MG63 (cell line): ENCODE measurements at regions not wholly inside any gene's neighbourhood (a gene's known extent, or its start where the extent isn't known, plus 50 kb on each side); places are given as distances from the start of the nearest gene placed in this dataset.
"Not testable (repeated sequence)": the region's sequence is repeated elsewhere in the genome, so short reads cannot be mapped to it uniquely, and the experiment has no call there.

Experiments
- DNase-seq: peaks from one replicate; pipeline ENCODE4 v3.0.0-alpha.2; 2020
- H3K27me3 ChIP-seq: fragments of 250-450 bp; sonication (Bioruptor Pico); 2 replicates; pipeline ENCODE4 v1.5.1; 2020; ENCODE audit warnings: mild to moderate bottlenecking, moderate library complexity
- H3K36me3 ChIP-seq: fragments of 250-450 bp; sonication (Bioruptor Pico); 2 replicates; pipeline ENCODE4 v1.5.1; 2020; ENCODE audit warnings: mild to moderate bottlenecking, moderate library complexity
- H3K4me3 ChIP-seq: fragments of 250-450 bp; sonication (Bioruptor Pico); 2 replicates; pipeline ENCODE4 v1.5.1; 2020; ENCODE audit warnings: mild to moderate bottlenecking, moderate library complexity
- H3K9me3 ChIP-seq: fragments of 250-450 bp; sonication (Bioruptor Pico); 2 replicates; pipeline ENCODE4 v1.5.1; 2020; ENCODE audit warnings: mild to moderate bottlenecking, moderate library complexity

DNA sequence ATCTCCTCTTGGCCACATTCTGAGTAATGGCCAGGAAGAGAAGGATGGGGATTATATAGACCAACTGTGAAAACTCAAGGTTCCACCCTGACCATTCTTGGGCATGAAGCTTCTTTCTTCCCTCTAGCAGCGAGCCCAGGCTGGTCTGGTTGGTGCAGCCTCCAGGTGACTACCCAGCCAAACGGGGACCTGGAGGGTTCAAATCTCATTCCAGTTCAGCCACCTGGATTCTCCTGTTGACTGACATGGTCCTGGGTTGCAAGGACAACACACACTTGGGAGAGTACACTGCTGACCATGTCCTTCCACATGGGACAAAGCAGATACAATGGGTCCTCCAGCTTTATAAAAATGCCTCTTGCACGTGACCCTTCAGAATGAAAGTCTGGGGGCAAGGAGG lies 67.0 kb downstream of the SHANK2 start:
- no peak for DNase-seq
- Histone ChIP-seq H3K27me3 (no peaks in the 10 kb centered on the region), H3K36me3 (no peaks in the 10 kb centered on the region), H3K4me3 (no peak overlapping the region), H3K9me3 (no peaks in the 10 kb centered on the region)

DNA sequence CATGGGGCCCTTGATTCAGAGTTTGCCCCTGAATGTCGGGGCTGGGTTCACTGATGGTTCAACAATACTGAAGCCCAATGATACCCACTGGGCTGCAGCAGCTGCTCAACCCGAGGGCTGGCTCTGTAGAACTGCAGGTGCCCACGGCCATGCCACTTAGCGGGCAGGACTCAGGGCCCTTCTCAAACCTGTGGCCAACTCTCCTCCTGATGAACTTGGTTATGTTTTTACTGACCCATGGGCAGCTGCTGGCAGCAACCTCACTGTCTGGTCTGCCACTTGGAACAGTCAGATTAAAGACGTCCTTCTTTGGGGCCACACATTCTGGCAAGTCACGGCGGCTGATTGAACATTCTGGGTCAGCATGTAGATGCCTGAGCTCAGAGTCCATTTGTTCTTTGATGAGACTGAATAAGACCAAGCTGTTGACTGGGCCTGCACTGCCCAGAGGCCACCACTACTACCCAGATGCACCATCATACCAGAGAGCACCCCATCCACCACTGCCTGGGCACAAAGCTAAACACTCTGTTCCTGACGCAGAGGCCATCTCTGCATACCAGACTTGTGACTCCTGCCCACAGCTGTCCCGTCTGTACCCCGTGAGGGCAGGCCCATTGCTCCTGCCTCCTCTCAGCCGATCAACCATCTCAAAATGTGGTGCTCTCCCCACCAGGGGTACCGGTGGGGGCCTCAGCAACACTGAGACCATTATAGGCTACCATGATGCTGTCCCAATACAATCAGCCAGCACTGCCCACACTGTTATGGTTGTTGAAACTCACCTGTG lies 67.8 kb downstream of the SHANK2 start:
- H3K36me3 ChIP-seq = no peaks in the 10 kb centered on the region
- H3K4me3 ChIP-seq = no peak overlapping the region
- no peaks in the 10 kb centered on the region for H3K27me3 ChIP-seq
- no peak for DNase-seq
- H3K9me3 ChIP-seq = no peaks in the 10 kb centered on the region

DNA sequence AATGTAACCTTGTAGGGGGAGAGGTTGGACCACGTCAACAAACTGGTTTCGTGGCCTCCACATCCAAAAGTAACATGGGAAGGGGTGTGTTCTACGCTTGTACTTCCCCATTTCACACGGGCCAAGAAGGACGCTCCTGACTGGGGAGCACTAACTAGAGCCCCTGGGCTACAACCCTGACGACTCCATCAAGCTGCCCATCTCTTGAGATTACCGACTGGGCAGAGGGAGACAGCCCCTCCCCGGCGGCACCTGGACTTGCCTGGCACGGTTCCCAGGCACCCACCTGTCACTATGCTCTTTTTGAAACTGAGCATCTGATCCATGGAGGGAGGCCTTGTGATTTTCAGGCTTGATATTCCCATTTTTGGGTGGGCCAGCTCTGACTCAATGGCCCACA lies 68.5 kb downstream of the SHANK2 start:
- Histone ChIP-seq H3K9me3 (no peaks in the 10 kb centered on the region; the same call in 1 of the 2 replicates), H3K4me3 (no peak overlapping the region), H3K36me3 (no peaks in the 10 kb centered on the region), H3K27me3 (no peaks in the 10 kb centered on the region)
- no peak for DNase-seq

DNA sequence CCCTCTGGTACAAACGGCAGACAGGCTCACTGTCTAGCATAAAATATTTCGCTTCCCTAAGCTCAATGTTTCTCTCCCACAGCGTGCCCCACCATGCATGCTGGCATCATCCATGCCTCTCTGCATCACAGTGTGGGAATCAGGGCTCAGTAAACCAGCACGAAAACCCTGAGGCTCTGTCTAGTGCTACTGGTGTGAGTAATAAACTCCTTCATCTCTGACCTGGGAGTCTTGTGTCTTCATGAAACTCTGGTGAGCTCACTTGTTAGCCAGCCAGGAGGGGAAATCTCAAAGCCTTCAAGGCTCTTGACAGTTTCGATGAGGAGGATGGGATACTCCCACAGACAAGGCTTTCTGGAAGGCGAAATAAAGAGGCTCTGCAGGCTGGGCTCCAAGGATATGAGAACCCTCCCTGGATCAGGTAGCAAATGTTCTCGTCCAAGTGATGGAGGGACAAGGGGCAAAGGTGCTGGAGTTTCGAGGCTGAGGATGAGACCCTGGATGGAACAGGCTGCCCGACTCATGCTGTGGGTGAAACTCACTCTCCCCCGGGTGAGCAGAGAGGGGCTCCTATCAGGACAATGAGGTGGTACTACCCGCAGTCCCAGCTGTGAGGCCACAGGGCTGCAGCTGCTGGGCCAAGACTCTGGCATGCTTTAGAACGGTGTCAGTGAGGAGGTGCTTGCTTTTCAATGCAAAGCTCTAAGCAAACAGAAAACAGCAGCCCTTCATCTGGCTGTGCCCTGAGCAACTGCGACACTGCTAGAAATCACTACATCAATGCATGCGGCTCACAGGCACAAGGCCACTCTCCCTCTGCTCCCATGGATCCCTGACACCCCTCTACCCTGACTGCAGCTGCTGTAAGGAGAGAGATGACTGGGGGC lies 69.3 kb downstream of the SHANK2 start:
- no peaks in the 10 kb centered on the region for H3K36me3 ChIP-seq
- DNase-seq = no peak
- no peaks in the 10 kb centered on the region for H3K27me3 ChIP-seq
- H3K9me3 ChIP-seq = no peaks in the 10 kb centered on the region; the same call in 1 of the 2 replicates
- H3K4me3 ChIP-seq = no peak overlapping the region

DNA sequence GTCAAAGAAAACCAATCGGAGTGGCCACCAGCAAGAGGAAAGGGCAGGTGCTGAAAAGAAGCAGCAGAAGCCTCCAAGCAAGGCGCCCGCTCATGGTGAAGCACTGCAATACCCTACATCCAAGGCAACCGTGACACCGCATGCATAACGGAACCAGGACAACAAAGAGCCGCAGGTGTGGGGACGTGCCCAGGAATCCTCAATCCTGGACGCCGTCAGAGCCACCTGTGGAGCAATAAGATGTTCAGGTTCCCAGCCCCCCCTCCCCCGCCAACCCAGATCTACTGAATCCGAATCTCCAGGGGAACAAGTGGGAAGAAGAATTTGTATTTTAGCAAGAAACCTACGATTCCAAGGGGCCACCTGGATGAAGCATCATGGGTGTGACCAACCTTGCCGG lies 70.8 kb downstream of the SHANK2 start:
- H3K4me3 ChIP-seq = no peak overlapping the region
- no peaks in the 10 kb centered on the region for H3K36me3 ChIP-seq
- H3K27me3 ChIP-seq = no peaks in the 10 kb centered on the region
- peaks cover 7% of the 10 kb centered on the region for H3K9me3 ChIP-seq
- no peak for DNase-seq

DNA sequence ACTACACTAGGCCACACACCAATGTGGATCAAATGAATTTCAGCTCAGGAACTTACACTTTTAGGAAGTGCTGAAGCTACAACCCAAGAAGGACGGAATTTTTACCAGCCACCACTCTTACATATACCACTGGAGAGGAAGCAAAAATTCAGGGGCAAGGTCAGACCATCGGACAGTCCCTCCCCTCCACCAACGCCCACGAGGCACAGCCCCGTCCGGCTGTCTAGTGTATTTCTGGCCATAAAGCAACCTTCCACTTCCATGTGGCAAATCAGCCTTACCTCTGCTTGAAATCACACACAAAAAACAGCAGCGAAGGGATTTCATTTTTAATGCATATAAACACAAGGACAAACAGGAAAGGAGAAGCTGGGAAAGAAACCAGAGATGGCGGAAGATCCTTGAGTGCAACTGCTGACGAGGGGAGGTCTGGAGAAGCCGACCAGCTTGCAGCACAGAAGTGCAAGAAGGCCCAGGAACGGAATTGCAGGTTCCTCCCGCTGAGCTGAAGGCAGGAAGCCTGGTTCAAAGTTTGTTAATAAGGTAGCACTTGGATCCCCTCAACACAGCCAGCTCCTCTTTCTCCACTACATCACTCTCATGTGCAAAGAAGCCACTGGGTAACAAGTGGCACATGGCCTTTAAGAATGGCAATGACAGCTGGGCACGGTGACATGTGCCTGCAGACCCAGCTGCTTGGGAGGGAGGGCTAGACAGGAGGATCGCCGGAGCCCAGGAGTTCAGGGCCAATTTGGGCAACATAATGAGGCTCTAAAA lies 71.5 kb downstream of the SHANK2 start:
- H3K9me3 ChIP-seq = peaks cover 12% of the 10 kb centered on the region
- H3K36me3 ChIP-seq = no peaks in the 10 kb centered on the region
- no peak for DNase-seq
- H3K27me3 ChIP-seq = no peaks in the 10 kb centered on the region
- H3K4me3 ChIP-seq = no peak overlapping the region

DNA sequence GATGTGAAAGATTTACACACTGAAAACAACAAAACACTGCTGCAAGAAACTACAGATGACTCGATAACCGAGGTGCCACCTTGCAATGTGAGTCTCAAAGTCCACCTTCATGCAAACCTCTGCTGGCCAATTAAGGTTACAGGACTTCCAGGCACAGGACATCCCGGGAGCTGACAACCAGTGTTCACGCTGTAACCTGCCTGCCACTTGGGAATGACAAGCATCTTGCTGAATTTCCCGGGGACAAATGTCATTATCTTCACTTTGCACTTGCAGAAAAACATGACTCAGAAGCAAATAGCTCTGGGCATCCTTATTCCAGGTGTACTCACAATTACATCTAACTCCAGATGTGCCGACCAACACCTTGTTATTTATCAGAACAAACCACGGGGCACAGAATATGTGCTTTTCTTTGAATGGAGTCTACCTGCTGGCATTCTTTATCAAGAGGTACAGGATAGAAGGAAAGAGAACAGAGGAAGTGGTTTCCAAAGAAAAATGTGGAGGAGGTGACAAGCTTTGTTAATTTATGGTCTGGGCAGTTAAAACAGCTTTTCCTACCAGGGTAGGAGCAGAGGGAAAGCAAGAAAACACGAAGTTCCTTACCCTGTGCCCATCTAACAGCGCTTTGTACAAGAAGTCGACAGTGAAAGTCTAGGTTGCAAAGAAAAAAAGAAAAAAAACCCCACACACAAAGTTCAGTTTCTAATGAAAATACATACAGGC lies 72.3 kb downstream of the SHANK2 start:
- Histone ChIP-seq H3K9me3 (peaks cover 13% of the 10 kb centered on the region), H3K36me3 (no peaks in the 10 kb centered on the region), H3K27me3 (no peaks in the 10 kb centered on the region), H3K4me3 (no peak overlapping the region)
- no peak for DNase-seq

DNA sequence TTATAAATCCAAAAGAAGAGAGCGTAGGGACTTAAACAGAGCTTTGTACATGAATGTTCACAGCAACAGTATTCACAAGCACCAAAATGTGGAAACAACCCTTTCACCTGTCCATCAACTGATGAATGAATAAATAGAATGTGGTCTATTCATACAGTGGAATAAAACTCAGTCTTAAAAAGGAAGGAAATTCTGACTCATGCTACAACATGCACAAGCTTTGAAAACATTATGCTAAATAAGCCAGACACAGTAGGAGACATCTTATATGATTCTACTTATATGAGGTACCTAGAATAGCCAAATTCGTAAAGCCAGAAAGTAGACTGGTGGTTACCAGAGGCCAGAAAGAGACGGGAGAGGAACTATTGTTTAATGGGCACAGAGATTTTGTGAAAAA lies 74.3 kb downstream of the SHANK2 start:
- peaks cover 13% of the 10 kb centered on the region for H3K9me3 ChIP-seq
- no peak for DNase-seq
- no peaks in the 10 kb centered on the region for H3K36me3 ChIP-seq
- no peak overlapping the region for H3K4me3 ChIP-seq
- no peaks in the 10 kb centered on the region for H3K27me3 ChIP-seq

DNA sequence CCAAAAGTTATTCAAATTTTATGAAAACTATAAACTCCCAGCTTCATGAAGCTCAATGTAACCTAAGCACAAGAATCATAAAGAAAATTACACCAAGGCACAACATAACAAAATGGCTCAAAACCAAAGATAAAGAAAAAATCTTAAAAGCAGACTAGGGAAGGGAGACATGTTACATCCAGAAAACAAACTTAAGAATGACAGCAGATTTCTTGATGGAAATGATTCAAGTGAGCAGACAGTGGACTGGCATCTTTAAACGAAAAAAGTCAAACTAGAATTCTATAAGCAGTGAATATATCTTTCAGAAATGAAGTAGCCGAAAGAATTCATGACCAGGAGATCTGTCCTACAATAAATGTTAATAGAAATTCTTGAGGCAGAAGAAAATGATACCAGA lies 75.6 kb downstream of the SHANK2 start:
- Histone ChIP-seq H3K9me3 (peaks cover 13% of the 10 kb centered on the region), H3K36me3 (no peaks in the 10 kb centered on the region), H3K27me3 (no peaks in the 10 kb centered on the region), H3K4me3 (no peak overlapping the region)
- no peak for DNase-seq

DNA sequence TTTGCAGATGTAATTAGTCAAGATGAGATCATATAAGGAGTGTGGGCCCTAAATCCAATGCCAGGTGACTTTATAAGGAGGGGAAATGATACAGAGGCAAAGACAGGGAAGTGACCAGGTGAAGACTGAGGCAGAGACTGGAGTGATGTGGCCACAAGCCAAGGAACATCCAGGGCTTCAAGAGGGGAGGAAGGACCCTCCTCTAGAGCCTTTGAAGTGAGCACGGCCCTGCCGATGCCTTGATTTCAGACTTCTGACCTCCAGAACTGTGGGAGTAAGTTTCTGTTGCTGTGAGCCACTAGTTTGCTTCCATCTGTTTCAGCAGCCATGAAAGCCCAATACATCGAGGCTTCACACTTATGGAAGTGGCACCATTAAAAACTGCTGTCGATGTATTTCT lies 78.7 kb downstream of the SHANK2 start:
- peaks cover 13% of the 10 kb centered on the region for H3K9me3 ChIP-seq
- no peak for DNase-seq
- no peaks in the 10 kb centered on the region for H3K36me3 ChIP-seq
- H3K27me3 ChIP-seq = no peaks in the 10 kb centered on the region
- H3K4me3 ChIP-seq = no peak overlapping the region

DNA sequence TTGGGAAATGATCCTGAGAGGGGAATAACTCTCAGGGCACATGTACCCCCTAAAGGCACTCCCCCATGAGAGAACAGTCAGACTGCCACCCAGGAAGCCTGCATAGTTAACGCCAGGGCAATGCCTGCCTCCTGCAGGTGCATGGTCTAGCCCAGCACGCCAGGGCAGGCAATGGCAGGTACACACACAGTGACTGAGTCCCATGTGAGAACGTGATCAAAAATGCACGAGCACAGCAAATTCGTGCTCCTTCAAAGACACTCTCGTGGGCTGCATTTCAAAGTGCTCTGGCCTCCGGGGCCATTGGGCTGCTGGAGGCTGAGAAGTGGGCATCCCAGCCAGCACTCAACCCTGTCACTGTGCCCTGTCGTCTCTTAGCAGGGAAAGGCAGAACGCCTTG lies 79.7 kb downstream of the SHANK2 start:
- no peak overlapping the region for H3K4me3 ChIP-seq
- no peak for DNase-seq
- H3K9me3 ChIP-seq = peaks cover 13% of the 10 kb centered on the region
- H3K36me3 ChIP-seq = no peaks in the 10 kb centered on the region
- H3K27me3 ChIP-seq = no peaks in the 10 kb centered on the region

DNA sequence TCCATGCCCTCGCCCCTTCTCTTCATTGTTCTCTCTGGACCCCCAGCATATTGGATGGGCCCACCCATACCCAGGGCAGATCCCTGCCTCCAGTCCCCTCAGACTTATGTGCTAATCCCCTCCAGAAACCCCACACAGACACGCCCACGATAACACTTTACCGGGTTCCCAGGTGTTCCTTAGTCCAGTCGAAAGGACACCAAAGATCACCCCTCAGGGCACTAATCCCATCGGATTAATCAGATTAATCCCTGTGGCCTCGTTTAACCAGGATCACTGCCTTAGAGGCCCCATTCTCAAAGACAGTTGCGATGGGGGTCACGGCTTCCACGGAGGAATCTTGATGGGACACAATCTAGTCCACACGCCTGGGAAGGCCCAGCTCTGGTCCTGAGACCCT lies 80.8 kb downstream of the SHANK2 start:
- Histone ChIP-seq H3K9me3 (peaks cover 7% of the 10 kb centered on the region), H3K27me3 (no peaks in the 10 kb centered on the region), H3K36me3 (no peaks in the 10 kb centered on the region), H3K4me3 (no peak overlapping the region)
- no peak for DNase-seq

DNA sequence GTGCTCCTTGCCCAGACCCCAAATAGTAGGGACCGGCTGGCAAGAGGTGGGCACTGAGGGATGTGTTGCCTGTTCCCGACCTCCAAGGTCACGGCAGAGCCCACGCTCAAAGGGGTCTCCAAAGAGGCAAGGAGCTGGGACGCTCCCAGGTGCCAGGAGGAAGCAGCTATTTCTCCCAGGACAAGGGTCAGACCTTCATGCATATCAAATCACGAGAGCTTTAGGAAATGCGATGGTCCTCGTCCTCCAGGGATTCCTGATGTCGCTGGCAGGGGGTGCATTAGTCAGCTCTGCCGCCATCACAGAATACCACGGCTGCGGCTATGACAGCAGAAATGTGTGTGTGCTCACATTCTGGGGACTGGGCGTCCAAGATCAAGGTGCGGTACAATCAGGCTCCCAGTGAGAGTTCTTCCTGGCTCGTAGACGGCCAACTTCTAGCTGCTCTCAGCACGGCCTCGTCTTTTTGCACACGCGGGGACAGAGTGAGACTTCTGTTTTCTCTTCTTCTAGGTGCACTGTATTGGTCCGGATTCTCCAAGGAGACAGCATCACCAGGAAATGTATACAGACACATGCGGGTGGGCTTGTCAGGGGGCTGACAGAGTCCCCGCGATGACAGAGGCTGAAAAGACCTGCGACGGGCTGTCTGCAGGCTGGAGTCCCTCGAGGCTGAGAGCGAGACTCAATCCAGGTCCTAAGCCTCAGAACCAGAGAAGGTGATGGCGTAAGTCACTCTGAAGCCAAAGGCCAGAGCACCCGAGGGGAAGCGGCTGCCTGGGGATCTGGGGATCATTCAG lies 81.6 kb downstream of the SHANK2 start:
- Histone ChIP-seq H3K4me3 (no peak overlapping the region), H3K9me3 (peaks cover 2% of the 10 kb centered on the region), H3K27me3 (no peaks in the 10 kb centered on the region), H3K36me3 (no peaks in the 10 kb centered on the region)
- no peak for DNase-seq

DNA sequence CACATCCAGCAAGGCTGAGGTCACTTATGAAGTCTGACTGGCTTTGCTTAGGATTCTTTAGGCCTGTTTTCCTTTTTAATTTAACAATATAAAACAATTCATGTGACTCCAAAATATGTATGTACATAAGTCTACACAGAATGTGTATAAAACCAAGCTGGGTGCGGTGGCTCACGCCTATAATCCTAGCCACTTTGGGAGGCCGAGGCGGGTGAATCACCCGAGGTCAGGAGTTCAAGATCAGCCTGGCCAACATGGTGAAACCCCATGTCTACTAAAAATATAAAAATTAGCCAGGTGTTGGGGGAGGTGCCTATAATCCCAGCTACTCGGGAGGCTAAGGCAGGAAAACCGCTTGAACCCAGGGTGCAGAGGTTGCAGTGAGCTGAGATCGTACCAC lies 83.1 kb downstream of the SHANK2 start:
- H3K9me3 ChIP-seq = no peaks in the 10 kb centered on the region
- H3K27me3 ChIP-seq = no peaks in the 10 kb centered on the region
- H3K36me3 ChIP-seq = no peaks in the 10 kb centered on the region
- H3K4me3 ChIP-seq = no peak overlapping the region
- DNase-seq = peak; percentile 20

DNA sequence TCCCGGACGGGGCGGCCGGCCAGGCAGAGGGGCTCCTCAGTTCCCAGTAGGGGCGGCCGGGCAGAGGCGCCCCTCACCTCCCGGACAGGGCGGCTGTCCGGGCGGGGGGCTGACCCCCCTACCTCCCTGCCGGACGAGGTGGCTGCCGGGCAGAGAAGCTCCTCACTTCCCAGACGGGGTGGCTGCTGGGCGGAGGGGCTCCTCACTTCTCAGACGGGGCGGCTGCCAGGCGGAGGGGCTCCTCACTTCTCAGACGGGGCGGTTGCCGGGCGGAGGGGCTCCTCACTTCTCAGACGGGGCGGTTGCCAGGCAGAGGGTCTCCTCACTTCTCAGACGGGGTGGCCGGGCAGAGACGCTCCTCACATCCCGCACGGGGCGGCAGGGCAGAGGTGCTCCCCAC lies 84.6 kb downstream of the SHANK2 start:
- not testable (repeated sequence) for H3K27me3 ChIP-seq, DNase-seq, H3K4me3 ChIP-seq, H3K36me3 ChIP-seq, H3K9me3 ChIP-seq

DNA sequence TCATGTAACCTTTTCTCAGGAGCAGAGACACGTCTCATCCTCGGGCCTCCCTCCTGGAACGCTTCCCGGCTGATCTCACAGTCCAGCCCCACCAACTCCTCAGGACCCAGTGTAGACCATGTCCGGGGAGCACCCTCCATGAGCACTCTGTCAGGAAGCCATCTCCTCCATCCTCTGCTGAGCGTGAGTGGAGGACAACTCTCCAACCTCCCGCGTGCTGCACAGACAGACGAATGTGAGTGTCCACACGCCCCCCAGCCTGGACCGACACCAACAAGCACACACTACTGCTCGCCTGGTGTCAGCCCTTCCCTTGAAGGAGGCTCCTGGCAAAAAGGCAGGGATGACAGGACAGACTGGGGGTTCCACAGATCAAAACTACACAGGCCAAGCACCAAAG lies 86.6 kb downstream of the SHANK2 start:
- Histone ChIP-seq H3K4me3 (no peak overlapping the region), H3K36me3 (no peaks in the 10 kb centered on the region), H3K9me3 (no peaks in the 10 kb centered on the region), H3K27me3 (no peaks in the 10 kb centered on the region)
- DNase-seq = no peak
